ENCODE measurements at regions not wholly inside any gene's neighbourhood (a gene's known extent, or its start where the extent isn't known, plus 50 kb on each side); places are given as distances from the start of the nearest gene placed in this dataset.
"Not testable (repeated sequence)": the region's sequence is repeated elsewhere in the genome, so short reads cannot be mapped to it uniquely, and the experiment has no call there.

DNA sequence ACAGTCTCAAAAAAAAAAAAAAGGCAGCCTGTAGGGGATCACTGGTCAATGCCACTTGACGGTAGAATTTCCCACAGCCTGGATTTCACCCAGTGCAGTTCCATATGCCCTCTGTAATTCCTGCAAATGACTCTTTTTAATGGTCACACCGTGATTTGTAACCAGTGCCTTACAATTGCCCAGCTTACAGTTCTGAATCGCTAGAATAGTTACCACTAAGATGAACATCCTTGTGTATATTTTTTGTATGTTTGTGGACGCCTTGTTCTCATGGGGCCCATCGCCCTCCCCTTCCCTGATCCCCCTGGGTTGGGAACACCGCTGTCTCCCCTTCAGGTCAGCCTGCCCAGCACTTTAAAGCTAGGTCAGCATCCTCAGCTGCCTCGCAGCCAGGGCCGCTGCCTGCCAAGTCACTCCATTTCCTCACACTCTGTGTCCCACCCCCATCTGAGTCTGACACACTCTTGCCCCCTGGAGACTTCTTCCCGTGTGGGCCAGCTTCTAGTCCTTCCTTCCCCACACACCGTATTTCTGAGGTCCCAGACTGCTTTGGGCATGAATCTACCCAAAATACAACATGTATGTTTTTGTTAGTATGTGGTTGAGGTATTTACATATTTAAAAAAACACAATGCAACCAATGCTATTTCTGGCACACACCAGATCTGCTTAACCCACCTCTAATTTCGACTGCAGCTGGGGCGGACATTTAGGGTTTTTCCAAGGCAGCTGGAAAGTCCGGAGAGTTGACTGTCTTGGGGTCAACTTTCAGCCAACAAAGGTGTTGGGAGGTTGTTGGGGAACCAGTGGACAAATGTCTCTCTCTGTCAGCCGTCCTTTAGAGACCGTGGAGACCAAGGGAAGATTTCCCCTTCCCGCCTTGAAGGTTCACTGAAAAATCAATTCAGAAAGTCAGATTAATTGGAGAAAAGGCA, 120.5 kb upstream of the NEK6 start:
- DNase-seq, result no peak
- H3K4me3 ChIP-seq, result no peak overlapping the region
- no peaks in the 10 kb centered on the region for H3K4me1 ChIP-seq
- ATAC-seq, result no peak
- TF ChIP-seq, protein P1, sequence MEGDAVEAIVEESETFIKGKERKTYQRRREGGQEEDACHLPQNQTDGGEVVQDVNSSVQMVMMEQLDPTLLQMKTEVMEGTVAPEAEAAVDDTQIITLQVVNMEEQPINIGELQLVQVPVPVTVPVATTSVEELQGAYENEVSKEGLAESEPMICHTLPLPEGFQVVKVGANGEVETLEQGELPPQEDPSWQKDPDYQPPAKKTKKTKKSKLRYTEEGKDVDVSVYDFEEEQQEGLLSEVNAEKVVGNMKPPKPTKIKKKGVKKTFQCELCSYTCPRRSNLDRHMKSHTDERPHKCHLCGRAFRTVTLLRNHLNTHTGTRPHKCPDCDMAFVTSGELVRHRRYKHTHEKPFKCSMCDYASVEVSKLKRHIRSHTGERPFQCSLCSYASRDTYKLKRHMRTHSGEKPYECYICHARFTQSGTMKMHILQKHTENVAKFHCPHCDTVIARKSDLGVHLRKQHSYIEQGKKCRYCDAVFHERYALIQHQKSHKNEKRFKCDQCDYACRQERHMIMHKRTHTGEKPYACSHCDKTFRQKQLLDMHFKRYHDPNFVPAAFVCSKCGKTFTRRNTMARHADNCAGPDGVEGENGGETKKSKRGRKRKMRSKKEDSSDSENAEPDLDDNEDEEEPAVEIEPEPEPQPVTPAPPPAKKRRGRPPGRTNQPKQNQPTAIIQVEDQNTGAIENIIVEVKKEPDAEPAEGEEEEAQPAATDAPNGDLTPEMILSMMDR (IDR thresholded peaks at IDR 0.05), result no peak
- no peak overlapping the region for H3K27ac ChIP-seq
- no peaks in the 10 kb centered on the region for H3K36me3 ChIP-seq
- H3K9me3 ChIP-seq, result no peaks in the 10 kb centered on the region
- no peaks in the 10 kb centered on the region for H3K27me3 ChIP-seq
- intact Hi-C loops (cut with DNase I), result no loop called here

DNA sequence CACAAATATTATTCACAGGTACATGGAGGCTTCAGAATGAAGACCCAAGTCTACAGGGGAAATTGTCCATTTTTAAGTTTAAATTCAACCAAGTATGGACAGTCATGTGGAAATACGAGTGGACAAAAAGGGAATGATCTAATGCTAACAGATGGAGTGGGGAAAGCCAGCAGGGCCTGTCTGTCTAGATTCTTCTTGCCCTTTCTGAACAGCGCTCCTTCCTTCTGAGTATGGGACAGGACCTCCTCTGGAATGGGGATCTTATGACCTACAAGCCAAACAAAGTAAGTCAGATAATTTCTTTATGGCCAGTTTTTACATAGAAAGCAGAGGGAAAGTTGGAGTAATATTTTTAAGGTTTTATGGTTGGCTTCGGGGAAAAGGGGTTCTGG, 119.8 kb upstream of the NEK6 start:
- DNase-seq, result no peak
- Histone ChIP-seq H3K36me3 (no peaks in the 10 kb centered on the region), H3K9me3 (no peaks in the 10 kb centered on the region), H3K27me3 (no peaks in the 10 kb centered on the region), H3K4me3 (no peak overlapping the region), H3K27ac (no peak overlapping the region), H3K4me1 (no peaks in the 10 kb centered on the region)
- ATAC-seq, result no peak
- intact Hi-C loops (cut with DNase I), result no loop called here
- TF ChIP-seq, protein P1 (IDR thresholded peaks at IDR 0.05), result no peak

DNA sequence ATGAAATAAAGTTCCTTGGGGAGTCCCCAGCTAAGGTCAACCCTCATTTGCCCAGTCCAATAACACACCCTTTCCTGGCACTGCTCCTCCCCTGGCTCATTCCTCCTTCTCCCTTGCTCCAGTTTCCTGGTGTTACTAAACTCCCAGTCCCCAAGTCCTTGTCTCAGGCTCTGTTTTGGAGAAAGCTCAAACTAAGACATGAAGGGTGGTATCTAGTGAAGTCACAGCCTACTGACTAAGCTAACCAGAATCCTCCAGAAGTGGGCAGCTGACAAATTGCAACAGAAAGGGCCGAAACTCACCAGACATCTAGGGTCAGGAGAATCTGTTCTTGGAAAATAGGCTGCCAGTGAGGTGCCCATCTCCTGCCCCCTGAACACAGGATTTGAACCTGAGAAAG, 118.7 kb upstream of the NEK6 start:
- TF ChIP-seq, protein P1 (IDR thresholded peaks at IDR 0.05), result no peak
- DNase-seq (no peak), ATAC-seq (peak; percentile 18)
- intact Hi-C loops (cut with DNase I), result no loop called here
- H3K9me3 ChIP-seq, result no peaks in the 10 kb centered on the region
- no peaks in the 10 kb centered on the region for H3K4me1 ChIP-seq
- H3K36me3 ChIP-seq, result no peaks in the 10 kb centered on the region
- no peak overlapping the region for H3K27ac ChIP-seq
- no peak overlapping the region for H3K4me3 ChIP-seq
- no peaks in the 10 kb centered on the region for H3K27me3 ChIP-seq

DNA sequence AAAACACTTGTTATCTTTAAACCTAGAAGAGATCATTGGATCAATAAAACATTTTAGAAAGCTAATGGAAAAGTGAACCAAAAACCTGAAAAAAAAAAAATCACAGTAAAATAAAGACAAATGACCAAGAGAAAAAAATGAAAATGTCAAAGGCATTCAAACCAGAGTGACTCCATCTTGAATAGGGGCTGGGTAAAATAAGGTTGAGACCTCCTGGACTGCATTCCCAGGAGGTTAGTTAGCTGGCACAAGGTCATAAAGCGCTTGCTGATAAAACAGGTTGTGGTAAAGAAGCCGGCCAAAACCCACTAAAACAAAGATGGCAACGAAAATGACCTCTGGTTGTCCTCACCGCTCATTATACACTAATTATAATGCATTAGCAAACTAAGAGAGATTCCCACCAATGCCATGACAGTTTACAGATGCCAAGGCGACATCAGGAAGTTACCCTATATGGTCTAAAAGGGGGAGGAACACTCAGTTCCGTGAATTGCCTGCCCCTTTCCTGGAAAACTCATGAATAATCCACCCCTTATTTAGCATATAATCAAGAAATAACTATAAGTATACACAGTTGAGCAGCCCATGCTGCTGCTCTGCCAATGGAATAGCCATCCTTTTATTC, 116.7 kb upstream of the NEK6 start:
- TF ChIP-seq, protein P1 (IDR thresholded peaks at IDR 0.05), result no peak

DNA sequence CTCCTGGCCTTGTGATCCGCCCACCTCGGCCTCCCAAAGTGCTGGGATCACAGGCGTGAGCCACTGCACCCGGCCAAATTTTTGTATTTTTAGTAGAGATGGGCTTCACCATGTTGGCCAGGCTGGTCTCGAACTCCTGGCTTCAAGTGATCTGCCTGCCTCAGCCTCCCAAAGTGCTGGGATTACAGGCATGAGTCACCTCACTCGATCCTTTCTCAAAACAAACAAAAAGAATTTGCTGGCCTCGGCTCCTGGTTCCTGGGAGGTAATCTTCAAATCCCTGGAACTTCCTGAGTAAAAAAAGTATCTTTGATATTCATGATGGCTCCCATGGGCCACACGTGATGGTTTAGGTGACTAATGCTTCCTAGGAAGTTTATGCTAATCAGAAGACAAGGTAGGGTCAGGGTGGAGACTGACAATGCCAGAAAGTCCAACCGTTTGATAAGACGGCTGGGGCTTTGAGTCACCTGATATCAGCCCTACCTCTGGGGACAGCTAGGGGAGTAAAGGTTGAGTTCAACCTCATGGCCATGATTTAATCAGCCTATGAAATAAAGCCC, 113.1 kb upstream of the NEK6 start:
- H3K36me3 ChIP-seq; intact Hi-C loops (cut with DNase I); DNase-seq; H3K27me3 ChIP-seq; H3K9me3 ChIP-seq; ATAC-seq; H3K4me1 ChIP-seq; H3K4me3 ChIP-seq; H3K27ac ChIP-seq: not testable (repeated sequence)

More for the DNA sequence above, 116.7 kb upstream of the NEK6 start:
- H3K36me3 ChIP-seq, result no peaks in the 10 kb centered on the region
- no peak overlapping the region for H3K4me3 ChIP-seq
- intact Hi-C loops (cut with DNase I), result no loop called here
- ATAC-seq (no peak), DNase-seq (no peak)
- no peaks in the 10 kb centered on the region for H3K27me3 ChIP-seq
- no peaks in the 10 kb centered on the region for H3K9me3 ChIP-seq
- H3K4me1 ChIP-seq, result no peaks in the 10 kb centered on the region
- H3K27ac ChIP-seq, result no peak overlapping the region
